Activated T-cell treated with anti-CD3 and anti-CD28 coated beads, Interleukin-2, amount 50 U/mL, for 4 hours (primary cell): ENCODE measurements at regions not wholly inside any gene's neighbourhood (a gene's known extent, or its start where the extent isn't known, plus 50 kb on each side); places are given as distances from the start of the nearest gene placed in this dataset.

Source experiments
- ATAC-seq, 2 donors: fragments of 200-7000 bp; cut with Tn5 transposase; one replicate each; pipeline ENCODE4 v1.10.0; 2021
- DNase-seq: peaks from one replicate; pipeline ENCODE4 v3.0.0-alpha.2; 2020
- H3K27me3 Mint-ChIP-seq: one replicate; pipeline ENCODE4 v1.8.0; 2021; ENCODE audit warnings: low read depth, mixed read lengths
- H3K36me3 Mint-ChIP-seq: one replicate; pipeline ENCODE4 v1.8.0; 2022; ENCODE audit warnings: mixed read lengths; ENCODE audit not compliant: insufficient read depth
- H3K4me1 Mint-ChIP-seq: one replicate; pipeline ENCODE4 v1.8.0; 2021; ENCODE audit warnings: low read depth, mixed read lengths
- H3K4me3 Mint-ChIP-seq: one replicate; pipeline ENCODE4 v1.8.0; 2021; ENCODE audit warnings: mild to moderate bottlenecking, moderate library complexity, mixed read lengths
- H3K9me3 Mint-ChIP-seq: one replicate; pipeline ENCODE4 v1.8.0; 2021; ENCODE audit warnings: mixed read lengths

DNA sequence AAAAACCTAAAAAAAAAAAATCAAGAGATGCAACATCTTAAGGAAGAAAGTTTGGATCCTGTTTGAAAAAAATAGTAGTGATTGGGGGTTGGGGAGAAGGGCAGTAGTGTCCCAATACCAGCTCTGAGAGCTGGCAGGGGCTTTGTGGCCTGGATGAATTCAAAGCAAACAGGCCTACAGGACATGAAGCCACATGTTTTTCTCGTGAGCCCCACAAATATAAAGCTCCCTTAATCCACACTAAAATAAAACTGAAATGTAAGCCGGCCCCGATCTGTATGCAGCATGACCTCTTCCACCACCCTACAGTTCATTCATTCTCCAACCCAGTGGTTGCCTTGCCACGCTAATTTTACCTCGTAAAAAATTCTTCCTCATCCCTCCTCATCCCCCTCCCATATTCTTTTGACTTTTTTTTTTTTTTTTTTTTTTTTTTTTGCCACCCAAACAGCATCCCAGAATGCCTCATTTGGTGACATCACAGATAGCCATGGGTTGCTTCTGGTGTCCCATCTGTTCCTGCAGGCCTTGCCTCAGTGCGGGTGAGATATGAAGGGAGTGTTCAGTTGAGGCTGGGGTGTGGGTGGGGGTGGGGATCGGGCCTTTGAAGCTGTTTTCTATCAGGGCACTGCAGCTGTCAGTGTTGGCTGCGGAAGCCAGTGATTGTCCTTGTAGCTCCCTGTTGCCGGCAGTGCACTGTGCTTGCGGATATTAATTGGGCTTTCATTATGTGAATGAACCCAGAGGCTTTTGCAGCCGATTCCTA is 81.6 kb upstream of the NFIB start:
- peaks cover 5% of the 10 kb centered on the region for H3K27me3 Mint-ChIP-seq
- peaks cover 3% of the 10 kb centered on the region for H3K9me3 Mint-ChIP-seq
- DNase-seq = no peak
- no peaks in the 10 kb centered on the region for H3K36me3 Mint-ChIP-seq
- H3K4me1 Mint-ChIP-seq = no peaks in the 10 kb centered on the region
- no peak overlapping the region for H3K4me3 Mint-ChIP-seq
- ATAC-seq = no peak

- ATAC-seq (no peak), DNase-seq (no peak)
- Mint-ChIP-seq H3K36me3 (no peaks in the 10 kb centered on the region), H3K4me1 (no peaks in the 10 kb centered on the region), H3K9me3 (peaks cover 3% of the 10 kb centered on the region), H3K27me3 (no peaks in the 10 kb centered on the region), H3K4me3 (no peak overlapping the region)
Measured at GRCh38 chr9:14393418-14393817, 79.5 kb upstream of the NFIB start.

DNA sequence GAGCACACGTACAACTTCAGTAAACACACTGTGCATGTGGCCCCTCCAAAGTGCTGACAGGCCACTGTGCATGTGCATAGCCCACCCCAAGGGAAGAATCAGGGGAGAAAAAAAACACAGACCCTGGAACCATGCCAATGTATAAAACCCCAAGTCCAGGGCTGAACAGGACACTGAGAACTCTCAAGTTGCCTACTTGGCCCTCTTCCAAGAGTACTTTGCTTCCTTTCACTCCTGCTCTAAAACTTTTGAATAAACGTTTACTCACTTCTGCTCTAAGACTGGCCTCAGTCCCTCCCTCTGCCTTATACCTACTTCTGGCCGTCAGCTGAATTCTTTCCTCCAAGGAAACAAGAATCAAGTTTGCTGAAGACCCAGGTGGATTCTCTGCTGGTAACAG is 77.7 kb upstream of the NFIB start:
- Mint-ChIP-seq H3K27me3 (no peaks in the 10 kb centered on the region), H3K4me3 (no peak overlapping the region), H3K36me3 (no peaks in the 10 kb centered on the region), H3K9me3 (peaks cover 3% of the 10 kb centered on the region), H3K4me1 (no peaks in the 10 kb centered on the region)
- ATAC-seq (no peak), DNase-seq (no peak)

- Mint-ChIP-seq H3K4me1 (no peaks in the 10 kb centered on the region), H3K36me3 (no peaks in the 10 kb centered on the region), H3K9me3 (peaks cover 3% of the 10 kb centered on the region), H3K27me3 (no peaks in the 10 kb centered on the region), H3K4me3 (no peak overlapping the region)
- DNase-seq (no peak), ATAC-seq (no peak)
Measured at GRCh38 chr9:14389657-14390056, 75.7 kb upstream of the NFIB start.

DNA sequence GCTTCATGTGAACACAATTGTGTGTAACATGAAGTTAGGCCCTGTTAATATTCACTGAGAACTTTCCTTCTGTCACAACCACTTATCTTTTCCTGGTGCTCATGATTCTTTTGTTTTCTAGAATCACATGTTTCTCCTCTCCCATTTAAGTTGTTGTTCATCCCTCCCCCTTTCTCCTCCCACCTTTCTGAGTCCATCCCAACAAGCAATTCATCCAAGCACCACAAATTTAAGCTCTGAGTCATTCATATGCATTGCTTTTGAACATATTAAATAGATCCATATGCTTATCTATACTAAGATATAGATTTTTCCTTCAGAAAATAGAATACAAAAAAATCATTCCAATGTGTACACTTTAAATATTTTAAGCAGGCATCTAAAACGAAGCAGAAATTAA is 75.2 kb upstream of the NFIB start:
- peaks cover 3% of the 10 kb centered on the region for H3K9me3 Mint-ChIP-seq
- ATAC-seq = no peak
- no peak overlapping the region for H3K4me3 Mint-ChIP-seq
- no peaks in the 10 kb centered on the region for H3K4me1 Mint-ChIP-seq
- H3K36me3 Mint-ChIP-seq = no peaks in the 10 kb centered on the region
- DNase-seq = no peak
- H3K27me3 Mint-ChIP-seq = no peaks in the 10 kb centered on the region

DNA sequence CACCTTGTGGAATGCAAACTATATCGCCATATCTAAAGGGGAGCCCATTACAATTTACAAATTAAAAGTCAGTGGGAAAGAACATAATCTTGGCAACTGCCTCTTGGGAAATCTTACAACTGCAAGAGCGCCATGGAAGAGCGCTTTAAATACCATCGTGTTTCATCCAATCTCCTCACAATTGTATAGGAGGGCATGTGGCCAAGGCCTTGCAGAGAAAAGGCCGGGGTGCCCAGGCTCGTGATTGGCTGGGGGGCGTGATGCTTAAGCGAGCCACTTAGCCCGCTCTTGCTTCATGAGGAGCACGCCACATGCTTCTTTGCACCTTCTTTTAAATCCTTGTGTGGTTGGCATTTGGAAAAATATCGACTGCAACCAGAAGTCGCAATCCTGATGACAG is 69.8 kb upstream of the NFIB start:
- no peak for ATAC-seq
- DNase-seq = no peak
- H3K9me3 Mint-ChIP-seq = no peaks in the 10 kb centered on the region
- no peak overlapping the region for H3K4me3 Mint-ChIP-seq
- peaks cover 2% of the 10 kb centered on the region for H3K27me3 Mint-ChIP-seq
- no peaks in the 10 kb centered on the region for H3K4me1 Mint-ChIP-seq
- no peaks in the 10 kb centered on the region for H3K36me3 Mint-ChIP-seq

DNA sequence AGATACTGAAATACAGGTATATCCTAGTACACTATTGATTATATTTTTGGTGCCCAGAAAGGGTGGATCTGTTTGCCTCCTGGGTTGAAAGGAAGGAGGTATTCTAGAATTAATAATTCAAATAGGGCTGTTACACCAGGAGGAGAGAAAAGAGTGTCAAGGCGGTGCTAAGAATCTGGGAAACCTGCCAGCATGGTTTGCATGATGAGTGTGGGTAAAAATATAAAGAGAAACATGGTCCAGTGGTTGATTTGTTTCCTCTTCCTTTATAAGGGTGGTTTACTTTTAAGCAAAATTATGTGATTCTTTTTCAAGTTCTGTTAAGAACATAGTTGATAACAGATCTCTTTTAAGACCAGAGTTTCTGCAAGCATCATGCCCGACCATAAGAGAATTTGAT is 69.4 kb upstream of the NFIB start:
- DNase-seq (no peak), ATAC-seq (no peak)
- Mint-ChIP-seq H3K4me3 (no peak overlapping the region), H3K36me3 (no peaks in the 10 kb centered on the region), H3K9me3 (no peaks in the 10 kb centered on the region), H3K4me1 (no peaks in the 10 kb centered on the region), H3K27me3 (peaks cover 2% of the 10 kb centered on the region)

DNA sequence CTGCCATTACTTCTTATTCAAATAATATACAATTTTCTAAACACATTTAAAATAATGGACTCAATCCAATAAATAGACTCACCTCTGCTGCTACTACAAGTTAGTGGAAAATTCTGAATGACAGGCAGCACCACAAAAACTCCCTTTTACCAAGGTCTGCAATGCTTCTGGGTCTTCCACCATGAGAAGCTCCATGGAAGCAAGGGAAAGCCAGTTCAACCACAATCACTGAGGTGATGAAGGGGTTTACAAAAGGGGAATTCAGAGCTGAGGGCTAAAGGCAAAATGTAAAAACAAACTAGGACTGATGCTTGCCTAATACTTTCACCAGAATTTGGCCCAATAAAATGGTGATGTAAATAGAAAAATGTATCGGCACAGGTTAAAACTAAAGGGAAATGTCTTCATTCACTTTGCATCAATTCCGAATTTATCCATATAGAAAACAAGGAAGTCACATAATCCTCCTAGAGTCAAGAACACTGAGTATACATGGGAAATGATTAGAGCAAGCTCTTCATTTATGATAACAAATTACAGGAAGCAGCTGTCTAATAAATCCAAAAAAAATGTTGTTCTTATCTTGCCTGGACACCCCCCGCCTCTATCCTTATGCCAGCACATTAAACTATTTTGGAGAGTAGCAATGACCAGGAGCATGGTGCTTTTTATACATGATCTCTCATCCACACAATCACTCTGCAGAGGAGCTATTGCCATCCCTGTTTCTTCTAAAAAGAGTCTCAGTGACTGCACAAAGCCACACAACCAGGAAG is 66.3 kb upstream of the NFIB start:
- Mint-ChIP-seq H3K9me3 (no peaks in the 10 kb centered on the region), H3K27me3 (peaks cover 2% of the 10 kb centered on the region), H3K4me1 (no peaks in the 10 kb centered on the region), H3K36me3 (no peaks in the 10 kb centered on the region), H3K4me3 (no peak overlapping the region)
- ATAC-seq = no peak
- no peak for DNase-seq

GRCh38 chr9:14379280-14379679 is 65.3 kb upstream of the NFIB start:
- DNase-seq = no peak
- no peak overlapping the region for H3K4me3 Mint-ChIP-seq
- no peaks in the 10 kb centered on the region for H3K36me3 Mint-ChIP-seq
- no peaks in the 10 kb centered on the region for H3K4me1 Mint-ChIP-seq
- H3K9me3 Mint-ChIP-seq = no peaks in the 10 kb centered on the region
- ATAC-seq = no peak
- H3K27me3 Mint-ChIP-seq = peaks cover 2% of the 10 kb centered on the region

DNA sequence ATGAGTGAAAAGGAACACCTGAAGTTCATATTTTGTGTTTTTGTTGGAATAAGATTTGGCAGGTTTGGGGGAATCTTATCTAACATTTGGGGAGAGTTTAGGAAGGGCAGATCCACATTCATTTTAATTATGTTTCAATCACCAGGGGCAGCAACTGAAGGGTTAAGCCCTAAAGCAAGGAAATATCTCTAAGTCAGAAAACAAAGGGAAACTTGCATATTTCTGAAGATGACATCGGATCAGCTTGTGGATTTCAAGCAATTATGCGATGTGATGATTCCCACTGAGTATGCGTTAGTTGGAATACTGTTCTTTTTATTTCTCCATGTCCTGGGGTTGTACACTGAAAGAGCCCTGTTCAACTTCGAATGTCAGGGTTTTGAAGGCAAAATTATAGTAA is 59.8 kb upstream of the NFIB start:
- DNase-seq (no peak), ATAC-seq (no peak)
- no peaks in the 10 kb centered on the region for H3K36me3 Mint-ChIP-seq
- no peak overlapping the region for H3K4me3 Mint-ChIP-seq
- no peaks in the 10 kb centered on the region for H3K9me3 Mint-ChIP-seq
- H3K27me3 Mint-ChIP-seq = peaks cover 2% of the 10 kb centered on the region
- H3K4me1 Mint-ChIP-seq = no peaks in the 10 kb centered on the region

GRCh38 chr9:14373336-14373666 is 59.4 kb upstream of the NFIB start:
- Mint-ChIP-seq H3K9me3 (no peaks in the 10 kb centered on the region), H3K4me1 (no peaks in the 10 kb centered on the region), H3K4me3 (no peak overlapping the region), H3K27me3 (peaks cover 2% of the 10 kb centered on the region), H3K36me3 (no peaks in the 10 kb centered on the region)
- DNase-seq = no peak
- ATAC-seq = no peak

GRCh38 chr9:14372437-14373335 is 58.7 kb upstream of the NFIB start:
- Mint-ChIP-seq H3K27me3 (peaks cover 2% of the 10 kb centered on the region), H3K9me3 (no peaks in the 10 kb centered on the region), H3K36me3 (no peaks in the 10 kb centered on the region), H3K4me1 (no peaks in the 10 kb centered on the region), H3K4me3 (no peak overlapping the region)
- no peak for ATAC-seq
- DNase-seq = no peak

DNA sequence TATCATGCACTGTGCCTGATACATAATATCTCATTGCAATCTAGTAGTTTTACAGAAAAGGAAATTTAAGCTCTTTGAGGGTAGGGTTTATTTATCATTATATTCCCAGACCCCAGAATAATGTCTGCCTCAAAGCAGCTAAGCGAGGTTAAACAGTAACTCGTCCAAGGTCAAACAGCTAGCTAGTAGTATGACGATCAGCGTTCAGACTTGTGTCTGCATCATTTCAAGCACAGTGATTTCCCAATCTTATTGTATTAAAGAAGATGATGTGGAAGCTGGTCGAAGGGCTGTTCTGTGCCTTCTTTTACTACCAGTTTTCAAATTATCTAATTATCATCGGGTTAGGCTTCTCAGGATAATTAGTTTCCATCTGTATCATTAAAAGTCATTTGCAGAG is 55.1 kb upstream of the NFIB start:
- Mint-ChIP-seq H3K4me1 (no peaks in the 10 kb centered on the region), H3K9me3 (peaks cover 6% of the 10 kb centered on the region)

GRCh38 chr9:14366076-14366475 is 52.1 kb upstream of the NFIB start:
- no peaks in the 10 kb centered on the region for H3K36me3 Mint-ChIP-seq
- H3K4me3 Mint-ChIP-seq = no peak overlapping the region
- no peaks in the 10 kb centered on the region for H3K27me3 Mint-ChIP-seq
- DNase-seq (no peak), ATAC-seq (no peak)
- no peaks in the 10 kb centered on the region for H3K4me1 Mint-ChIP-seq
- peaks cover 6% of the 10 kb centered on the region for H3K9me3 Mint-ChIP-seq

More for the DNA sequence above, 55.1 kb upstream of the NFIB start:
- DNase-seq = no peak
- no peaks in the 10 kb centered on the region for H3K36me3 Mint-ChIP-seq
- no peak for ATAC-seq
- no peak overlapping the region for H3K4me3 Mint-ChIP-seq
- peaks cover 2% of the 10 kb centered on the region for H3K27me3 Mint-ChIP-seq
